RPMI7951 (cell line): ENCODE measurements at regions not wholly inside any gene's neighbourhood (a gene's known extent, or its start where the extent isn't known, plus 50 kb on each side); places are given as distances from the start of the nearest gene placed in this dataset.
"Not testable (repeated sequence)": the region's sequence is repeated elsewhere in the genome, so short reads cannot be mapped to it uniquely, and the experiment has no call there.

ENCODE experiments used
- DNase-seq: peaks from one replicate; pipeline ENCODE4 v3.0.0-alpha.2; 2012; ENCODE audit warnings: low read depth

- DNase-seq, result no peak
Measured at GRCh38 chr5:87640902-87641301, 228.2 kb upstream of the CCNH start.

- DNase-seq, result no peak
Measured at GRCh38 chr5:87627363-87627762, 214.6 kb upstream of the CCNH start.

- DNase-seq, result no peak
Measured at GRCh38 chr5:87608385-87608784, 195.7 kb upstream of the CCNH start.

- DNase-seq, result no peak
Measured at GRCh38 chr5:87605663-87606062, 192.9 kb upstream of the CCNH start.

GRCh38 chr5:87599778-87600177, 187.0 kb upstream of the CCNH start:
- DNase-seq, result no peak

- DNase-seq, result no peak
Measured at GRCh38 chr5:87598460-87598859, 185.7 kb upstream of the CCNH start.

- DNase-seq, result no peak
Measured at GRCh38 chr5:87594566-87594965, 181.8 kb upstream of the CCNH start.

GRCh38 chr5:87589587-87589986, 176.9 kb upstream of the CCNH start:
- DNase-seq, result no peak

- DNase-seq, result no peak
Measured at GRCh38 chr5:87588316-87588715, 175.6 kb upstream of the CCNH start.

GRCh38 chr5:87583704-87584103, 171.0 kb upstream of the CCNH start:
- DNase-seq, result not testable (repeated sequence)

- no peak for DNase-seq
Measured at GRCh38 chr5:87582149-87582548, 169.4 kb upstream of the CCNH start.

- DNase-seq, result no peak
Measured at GRCh38 chr5:87581661-87582060, 168.9 kb upstream of the CCNH start.

- no peak for DNase-seq
Measured at GRCh38 chr5:87579678-87580077, 166.9 kb upstream of the CCNH start.

- DNase-seq, result no peak
Measured at GRCh38 chr5:87576867-87577266, 164.1 kb upstream of the CCNH start.

GRCh38 chr5:87576306-87576705, 163.6 kb upstream of the CCNH start:
- DNase-seq, result not testable (repeated sequence)

GRCh38 chr5:87574106-87574505, 161.4 kb upstream of the CCNH start:
- no peak for DNase-seq

- no peak for DNase-seq
Measured at GRCh38 chr5:87572611-87573010, 159.9 kb upstream of the CCNH start.

GRCh38 chr5:87572090-87572489, 159.4 kb upstream of the CCNH start:
- DNase-seq, result no peak

- DNase-seq, result no peak
Measured at GRCh38 chr5:87570366-87570765, 157.6 kb upstream of the CCNH start.

GRCh38 chr5:87562068-87562467, 149.3 kb upstream of the CCNH start:
- no peak for DNase-seq

GRCh38 chr5:87560528-87560927, 147.8 kb upstream of the CCNH start:
- no peak for DNase-seq

- no peak for DNase-seq
Measured at GRCh38 chr5:87551911-87552310, 139.2 kb upstream of the CCNH start.

GRCh38 chr5:87541676-87542075, 128.9 kb upstream of the CCNH start:
- DNase-seq, result no peak

GRCh38 chr5:87541033-87541432, 128.3 kb upstream of the CCNH start:
- peak; percentile 59 for DNase-seq

GRCh38 chr5:87539839-87540238, 127.1 kb upstream of the CCNH start:
- no peak for DNase-seq
